SH-SY5Y (cell line): ENCODE measurements at regions not wholly inside any gene's neighbourhood (a gene's known extent, or its start where the extent isn't known, plus 50 kb on each side); places are given as distances from the start of the nearest gene placed in this dataset.

Experiments
- GATA2 ChIP-seq: IDR thresholded peaks from 2 replicates; pipeline ENCODE4 v1.6.1; 2011; ENCODE audit warnings: mild to moderate bottlenecking, low read depth, low read length
- GATA3 ChIP-seq: IDR thresholded peaks from 2 replicates; pipeline ENCODE4 v1.6.1; 2011; ENCODE audit warnings: low read depth, mild to moderate bottlenecking, low read length, moderate library complexity

DNA sequence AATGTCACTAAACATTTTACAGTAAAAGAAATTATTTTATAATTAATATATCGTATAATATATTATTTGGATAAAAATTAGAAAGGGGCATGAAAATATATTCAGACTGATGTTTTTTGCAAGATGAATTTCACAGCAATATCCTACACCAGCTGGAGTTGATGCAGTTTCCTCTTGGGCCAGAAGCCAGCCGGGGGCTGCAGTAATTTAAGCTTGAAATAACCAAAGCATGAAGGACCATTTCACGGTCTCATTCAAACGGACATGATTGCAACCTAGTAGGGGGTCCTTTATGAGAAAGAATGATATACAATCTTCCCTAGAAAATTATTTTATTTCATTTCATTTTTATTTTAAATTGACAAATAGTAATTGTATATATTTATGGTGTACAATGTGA lies 797.2 kb upstream of the PCDH9 start:
- TF ChIP-seq GATA3 (no peak), GATA2 (no peak)
